SK-N-MC (cell line): ENCODE measurements at regions not wholly inside any gene's neighbourhood (a gene's known extent, or its start where the extent isn't known, plus 50 kb on each side); places are given as distances from the start of the nearest gene placed in this dataset.

Experiments
- EZH2 ChIP-seq: fragments of 200-600 bp; sonication (generic); IDR thresholded peaks from one replicate; pipeline ENCODE4 v1.6.1; 2017; ENCODE audit warnings: antibody characterized with exemption
- POLR2AphosphoS5 ChIP-seq: IDR thresholded peaks from 2 replicates; pipeline ENCODE4 v1.6.1; 2012; ENCODE audit warnings: mild to moderate bottlenecking, low read depth, low read length, borderline replicate concordance

- TF ChIP-seq EZH2 (no peak), POLR2AphosphoS5 (no peak)
Measured at GRCh38 chr7:89857767-89858166, 296.5 kb upstream of the STEAP1 start.
